Nephron progenitor cell (in vitro differentiated cells): ENCODE measurements at regions not wholly inside any gene's neighbourhood (a gene's known extent, or its start where the extent isn't known, plus 50 kb on each side); places are given as distances from the start of the nearest gene placed in this dataset.
"Not testable (repeated sequence)": the region's sequence is repeated elsewhere in the genome, so short reads cannot be mapped to it uniquely, and the experiment has no call there.

Experiments
- DNase-seq: peaks from one replicate; pipeline ENCODE4 v3.0.0; 2021
- H3K27ac Mint-ChIP-seq: 2 replicates; pipeline ENCODE4 v1.8.0; 2021; ENCODE audit warnings: mild to moderate bottlenecking, moderate library complexity, mixed read lengths
- H3K27me3 Mint-ChIP-seq: 2 replicates; pipeline ENCODE4 v1.8.0; 2021; ENCODE audit warnings: mild to moderate bottlenecking, low read depth, mixed read lengths; ENCODE audit not compliant: poor library complexity
- H3K36me3 Mint-ChIP-seq: 2 replicates; pipeline ENCODE4 v1.8.0; 2021; ENCODE audit warnings: low read depth, mixed read lengths
- H3K4me1 Mint-ChIP-seq: 2 replicates; pipeline ENCODE4 v1.8.0; 2021; ENCODE audit warnings: mixed read lengths
- H3K4me3 Mint-ChIP-seq: 2 replicates; pipeline ENCODE4 v1.8.0; 2021; ENCODE audit warnings: mild to moderate bottlenecking, moderate library complexity, mixed read lengths
- H3K9me3 Mint-ChIP-seq: 2 replicates; pipeline ENCODE4 v1.8.0; 2021; ENCODE audit warnings: mild to moderate bottlenecking, moderate library complexity, mixed read lengths
- CTCF ChIP-seq: fragments of 200-600 bp; sonication (generic); IDR thresholded peaks from 2 replicates; pipeline ENCODE4 v1.5.0; 2021; ENCODE audit warnings: antibody characterized with exemption

GRCh38 chr12:88717188-88717587 is 136.9 kb upstream of the KITLG start:
- H3K4me3 Mint-ChIP-seq = no peak overlapping the region
- TF ChIP-seq CTCF = no peak
- H3K27ac Mint-ChIP-seq = no peak overlapping the region
- no peaks in the 10 kb centered on the region for H3K27me3 Mint-ChIP-seq
- no peaks in the 10 kb centered on the region for H3K36me3 Mint-ChIP-seq
- H3K4me1 Mint-ChIP-seq = peaks cover 4% of the 10 kb centered on the region
- peaks cover 5% of the 10 kb centered on the region for H3K9me3 Mint-ChIP-seq
- no peak for DNase-seq

- Mint-ChIP-seq H3K27ac (no peak overlapping the region), H3K4me3 (no peak overlapping the region), H3K4me1 (peaks cover 4% of the 10 kb centered on the region), H3K36me3 (no peaks in the 10 kb centered on the region), H3K27me3 (no peaks in the 10 kb centered on the region), H3K9me3 (peaks cover 13% of the 10 kb centered on the region)
- TF ChIP-seq CTCF = no peak
- no peak for DNase-seq
These were observed 136.0 kb upstream of the KITLG start for GRCh38 chr12:88716240-88716639.

- Mint-ChIP-seq H3K27ac (peak overlapping the region; percentile 49), H3K4me1 (peaks cover 4% of the 10 kb centered on the region), H3K27me3 (no peaks in the 10 kb centered on the region), H3K9me3 (peaks cover 13% of the 10 kb centered on the region), H3K36me3 (no peaks in the 10 kb centered on the region), H3K4me3 (no peak overlapping the region)
- TF ChIP-seq CTCF = no peak
- DNase-seq = no peak
These were observed 135.4 kb upstream of the KITLG start for GRCh38 chr12:88715673-88716072.

- H3K27ac Mint-ChIP-seq, DNase-seq, H3K4me3 Mint-ChIP-seq, H3K4me1 Mint-ChIP-seq, H3K27me3 Mint-ChIP-seq, H3K36me3 Mint-ChIP-seq: not testable (repeated sequence)
- peaks cover 13% of the 10 kb centered on the region for H3K9me3 Mint-ChIP-seq
These were observed 134.1 kb upstream of the KITLG start for GRCh38 chr12:88714263-88714882.

- Mint-ChIP-seq H3K9me3 (peaks cover 16% of the 10 kb centered on the region), H3K4me1 (no peaks in the 10 kb centered on the region), H3K4me3 (no peak overlapping the region), H3K27ac (no peak overlapping the region), H3K27me3 (peaks cover 3% of the 10 kb centered on the region), H3K36me3 (no peaks in the 10 kb centered on the region)
- DNase-seq = no peak
- TF ChIP-seq CTCF = no peak
These were observed 127.5 kb upstream of the KITLG start for GRCh38 chr12:88707800-88708199.

GRCh38 chr12:88706286-88706685 is 126.0 kb upstream of the KITLG start:
- Mint-ChIP-seq H3K4me1 (no peaks in the 10 kb centered on the region), H3K4me3 (no peak overlapping the region), H3K27ac (no peak overlapping the region), H3K36me3 (no peaks in the 10 kb centered on the region), H3K9me3 (peaks cover 7% of the 10 kb centered on the region), H3K27me3 (peaks cover 3% of the 10 kb centered on the region)
- DNase-seq = no peak
- TF ChIP-seq CTCF = no peak
